ENCODE measurements at regions not wholly inside any gene's neighbourhood (a gene's known extent, or its start where the extent isn't known, plus 50 kb on each side); places are given as distances from the start of the nearest gene placed in this dataset.

- no peak for DNase-seq (ENCODE audit: low spot score)
Observed at GRCh38 chr14:97299661-97300060, 502.5 kb downstream of the VRK1 start.

GRCh38 chr14:97301931-97302559 is 504.9 kb downstream of the VRK1 start:
- no peak for DNase-seq (ENCODE audit: low spot score)

GRCh38 chr14:97306133-97306759 is 509.1 kb downstream of the VRK1 start:
- no peak for DNase-seq (ENCODE audit: low spot score)

- DNase-seq (ENCODE audit: low spot score): no peak
Observed at GRCh38 chr14:97306760-97307246, 509.6 kb downstream of the VRK1 start.

- no peak for DNase-seq (ENCODE audit: low spot score)
Observed at GRCh38 chr14:97311411-97311810, 514.2 kb downstream of the VRK1 start.

- DNase-seq (ENCODE audit: low spot score): no peak
Observed at GRCh38 chr14:97312910-97313309, 515.7 kb downstream of the VRK1 start.

GRCh38 chr14:97315790-97316189 is 518.6 kb downstream of the VRK1 start:
- DNase-seq (ENCODE audit: low spot score): no peak

GRCh38 chr14:97318380-97318779 is 521.2 kb downstream of the VRK1 start:
- no peak for DNase-seq (ENCODE audit: low spot score)

- DNase-seq (ENCODE audit: low spot score): no peak
Observed at GRCh38 chr14:97319691-97320090, 522.5 kb downstream of the VRK1 start.

- DNase-seq (ENCODE audit: low spot score): no peak
Observed at GRCh38 chr14:97328743-97329142, 531.6 kb downstream of the VRK1 start.

- DNase-seq (ENCODE audit: low spot score): no peak
Observed at GRCh38 chr14:97329701-97330100, 532.5 kb downstream of the VRK1 start.

GRCh38 chr14:97331058-97331457 is 533.9 kb downstream of the VRK1 start:
- no peak for DNase-seq (ENCODE audit: low spot score)

- DNase-seq (ENCODE audit: low spot score): no peak
Observed at GRCh38 chr14:97331526-97331925, 534.3 kb downstream of the VRK1 start.

GRCh38 chr14:97336179-97336578 is 539.0 kb downstream of the VRK1 start:
- DNase-seq (ENCODE audit: low spot score): no peak

GRCh38 chr14:97336816-97337215 is 539.6 kb downstream of the VRK1 start:
- no peak for DNase-seq (ENCODE audit: low spot score)

GRCh38 chr14:97337267-97337666 is 540.1 kb downstream of the VRK1 start:
- DNase-seq (ENCODE audit: low spot score): no peak

- DNase-seq (ENCODE audit: low spot score): no peak
Observed at GRCh38 chr14:97337670-97338069, 540.5 kb downstream of the VRK1 start.

- DNase-seq (ENCODE audit: low spot score): no peak
Observed at GRCh38 chr14:97344666-97345065, 547.5 kb downstream of the VRK1 start.

GRCh38 chr14:97346675-97347074 is 549.5 kb downstream of the VRK1 start:
- DNase-seq (ENCODE audit: low spot score): no peak

- DNase-seq (ENCODE audit: low spot score): no peak
Observed at GRCh38 chr14:97349463-97349862, 552.3 kb downstream of the VRK1 start.

- no peak for DNase-seq (ENCODE audit: low spot score)
Observed at GRCh38 chr14:97349946-97350345, 552.8 kb downstream of the VRK1 start.

GRCh38 chr14:97350415-97350814 is 553.2 kb downstream of the VRK1 start:
- DNase-seq (ENCODE audit: low spot score): no peak

- DNase-seq (ENCODE audit: low spot score): no peak
Observed at GRCh38 chr14:97350894-97351731, 553.9 kb downstream of the VRK1 start.
